ENCODE measurements at regions not wholly inside any gene's neighbourhood (a gene's known extent, or its start where the extent isn't known, plus 50 kb on each side); places are given as distances from the start of the nearest gene placed in this dataset.
A peak's percentile ranks its signal among the peaks of the same experiment; 100 is the strongest.

DNA sequence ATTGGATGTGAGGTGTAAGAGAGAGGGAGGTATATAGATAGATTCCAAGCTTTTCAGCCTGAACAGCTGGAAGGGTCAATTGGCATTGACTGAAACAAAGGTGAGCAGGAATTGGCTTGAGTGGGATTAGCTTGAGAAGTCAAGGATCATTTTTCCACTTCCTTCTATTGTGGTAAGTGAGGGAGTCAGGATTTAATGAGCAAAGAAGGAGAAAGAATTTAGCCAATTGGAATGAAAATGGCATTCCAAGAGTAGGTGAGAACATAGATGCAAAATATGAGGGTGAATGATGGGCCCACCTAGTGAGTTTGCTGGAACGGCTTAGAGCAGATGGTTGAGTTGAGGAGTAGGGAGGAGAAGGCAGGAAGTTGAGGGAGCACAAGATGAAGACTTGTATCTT is 56.5 kb upstream of the ETV6 start:
- Histone ChIP-seq H3K4me2 (no peak overlapping the region), H3K4me1 (peaks cover 0 to 40% (median 13%) of the 10 kb centered on the region in 10 experiments; a peak in 10 of 20 replicates), H3K4me3 (no peak overlapping the region), H3K27me3 (no peaks in the 10 kb centered on the region), H3K36me3 (no peaks in the 10 kb centered on the region), H3K9me3 (replicated peaks in 1 of 11) (0 out of 22 replicates have a peak, but pooled peaks cover 0 to 8% (median 0%) of the 10 kb centered on the region in 11 experiments), H3K9ac (no peak overlapping the region), H3K27ac (no peak overlapping the region), H4K20me1 (no peaks in the 10 kb centered on the region)
- no peak for TF ChIP-seq Cebpa-rat (IDR thresholded peaks at IDR 0.05)

- Histone ChIP-seq H3K27me3 (no peaks in the 10 kb centered on the region), H4K20me1 (no peaks in the 10 kb centered on the region), H3K36me3 (no peaks in the 10 kb centered on the region), H3K4me1 (peaks cover 0 to 50% (median 13%) of the 10 kb centered on the region in 10 experiments; a peak in 10 of 20 replicates), H3K4me3 (no peak overlapping the region), H3K27ac (peak overlapping the region in 3 of 11 experiments; percentile 34 to 38 (median 37); a peak in 4 of 22 replicates), H3K9me3 (replicated peaks in 1 of 11) (0 out of 22 replicates have a peak, but pooled peaks cover 0 to 8% (median 0%) of the 10 kb centered on the region in 11 experiments), H3K4me2 (peak overlapping the region in 6 of 11 experiments; percentile 27 to 76 (median 52); a peak in 11 of 22 replicates), H3K9ac (peak overlapping the region in 1 of 11 experiments; percentile 19; a peak in 1 of 22 replicates)
- TF ChIP-seq Cebpa-rat (IDR thresholded peaks at IDR 0.05) = no peak
Observed at GRCh38 chr12:11595080-11595479, 54.4 kb upstream of the ETV6 start.

- Histone ChIP-seq H3K27ac (peak overlapping the region in 2 of 11 experiments; percentile 37 to 38; a peak in 5 of 22 replicates), H3K4me2 (peak overlapping the region in 5 of 11 experiments; percentile 38 to 76 (median 65); a peak in 8 of 22 replicates), H3K4me3 (no peak overlapping the region), H3K36me3 (no peaks in the 10 kb centered on the region), H3K4me1 (peaks cover 0 to 61% (median 13%) of the 10 kb centered on the region in 10 experiments; a peak in 10 of 20 replicates), H3K27me3 (no peaks in the 10 kb centered on the region), H4K20me1 (no peaks in the 10 kb centered on the region), H3K9ac (no peak overlapping the region), H3K9me3 (replicated peaks in 1 of 11) (0 out of 22 replicates have a peak, but pooled peaks cover 0 to 8% (median 0%) of the 10 kb centered on the region in 11 experiments)
- no peak for TF ChIP-seq Cebpa-rat (IDR thresholded peaks at IDR 0.05)
Observed at GRCh38 chr12:11596141-11596540, 53.3 kb upstream of the ETV6 start.

GRCh38 chr12:11598900-11599299 is 50.6 kb upstream of the ETV6 start:
- peak overlapping the region in 2 of 11 experiments; percentile 28 to 30; a peak in 2 of 22 replicates for H3K4me2 ChIP-seq
- peak in 1 of 11 experiments; percentile 38; a peak in 1 of 22 replicates for TF ChIP-seq Cebpa-rat (IDR thresholded peaks at IDR 0.05)
- H3K4me1 ChIP-seq = peaks cover 0 to 76% (median 13%) of the 10 kb centered on the region in 10 experiments; a peak in 10 of 20 replicates
- no peak overlapping the region for H3K27ac ChIP-seq
- no peaks in the 10 kb centered on the region for H3K36me3 ChIP-seq
- no peaks in the 10 kb centered on the region for H4K20me1 ChIP-seq
- H3K4me3 ChIP-seq = no peak overlapping the region
- H3K9ac ChIP-seq = no peak overlapping the region
- no peaks in the 10 kb centered on the region for H3K27me3 ChIP-seq
- no peaks in the 10 kb centered on the region for H3K9me3 ChIP-seq (replicated peaks in 1 of 11)

Data from BLaER1 treated with 17β-estradiol and CSF1 and Interleukin-3, amounts not matched to agents 10 nM and 100 nM (cell line).